ENCODE measurements at regions not wholly inside any gene's neighbourhood (a gene's known extent, or its start where the extent isn't known, plus 50 kb on each side); places are given as distances from the start of the nearest gene placed in this dataset.

GRCh38 chr7:156230576-156230975 lies 410.0 kb upstream of the RNF32 start:
- TF ChIP-seq CTCF (conservative IDR thresholded peaks at IDR 0.05 in 1 of 2, IDR thresholded peaks at IDR 0.05 in 1 of 2; ENCODE audit: low read depth in 1 of 2, low read length in 2 of 2) (no peak), EZH2 (IDR thresholded peaks at IDR 0.05; ENCODE audit: low read length, missing control alignments) (no peak)
